Thoracic aorta (tissue), 2 donors: ENCODE measurements at regions not wholly inside any gene's neighbourhood (a gene's known extent, or its start where the extent isn't known, plus 50 kb on each side); places are given as distances from the start of the nearest gene placed in this dataset.

Experiments used
- ATAC-seq: fragments of 150-250 bp; one replicate; pipeline ENCODE4 v1.8.0; 2017; ENCODE audit warnings: low read depth; ENCODE audit not compliant: insufficient number of reproducible peaks, low FRiP score
- DNase-seq: peaks from one replicate; pipeline ENCODE4 v3.0.0-alpha.2; 2020; ENCODE audit warnings: low spot score
- H3K27ac ChIP-seq, 2 donors: fragments of 200-600 bp; sonication (generic); 1 replicate in 1 of 2; 2 replicates in 1 of 2; pipeline ENCODE4 v1.5.1; 2016; ENCODE audit warnings: mild to moderate bottlenecking in 2 of 2, moderate library complexity in 2 of 2
- H3K27me3 ChIP-seq: fragments of 200-600 bp; sonication (generic); replicated peaks from 2 replicates; pipeline ENCODE4 v1.6.0; 2016; ENCODE audit warnings: mild to moderate bottlenecking; ENCODE audit not compliant: insufficient read depth
- H3K36me3 ChIP-seq: fragments of 200-600 bp; sonication (generic); one replicate; pipeline ENCODE4 v1.5.1; 2016
- H3K4me1 ChIP-seq, 2 donors: fragments of 200-600 bp; sonication (generic); 1 replicate in 1 of 2; 2 replicates in 1 of 2; pipeline versions ENCODE4 v1.5.1 to v1.6.0; 2016; ENCODE audit warnings: low read depth in 2 of 2, mild to moderate bottlenecking in 1 of 2; ENCODE audit not compliant: control insufficient read depth in 1 of 2
- H3K4me3 ChIP-seq: fragments of 200-600 bp; sonication (generic); 2 replicates; pipeline ENCODE4 v1.5.1; 2016; ENCODE audit warnings: mild to moderate bottlenecking
- H3K9me3 ChIP-seq: fragments of 200-600 bp; sonication (generic); 2 replicates; pipeline ENCODE4 v1.5.1; 2016
- CTCF ChIP-seq: fragments of 200-600 bp; sonication (generic); IDR thresholded peaks from one replicate; pipeline ENCODE4 v1.5.1; 2019; ENCODE audit warnings: antibody characterized with exemption

- Histone ChIP-seq H3K4me3 (no peak overlapping the region), H3K4me1 (no peaks in the 10 kb centered on the region), H3K27me3 (no peaks in the 10 kb centered on the region), H3K36me3 (no peaks in the 10 kb centered on the region), H3K9me3 (no peaks in the 10 kb centered on the region), H3K27ac (no peak overlapping the region)
- DNase-seq = no peak
- ATAC-seq = no peak
- TF ChIP-seq CTCF = no peak
These were observed 467.7 kb upstream of the ZFHX3 start for GRCh38 chr16:73515616-73516015.

GRCh38 chr16:73510852-73511251, 462.9 kb upstream of the ZFHX3 start:
- TF ChIP-seq CTCF = no peak
- DNase-seq (no peak), ATAC-seq (no peak)
- Histone ChIP-seq H3K4me3 (no peak overlapping the region), H3K4me1 (no peaks in the 10 kb centered on the region), H3K36me3 (no peaks in the 10 kb centered on the region), H3K27ac (no peak overlapping the region), H3K9me3 (no peaks in the 10 kb centered on the region), H3K27me3 (no peaks in the 10 kb centered on the region)

GRCh38 chr16:73506568-73507056, 458.7 kb upstream of the ZFHX3 start:
- H3K27ac ChIP-seq = no peak overlapping the region
- ATAC-seq (no peak), DNase-seq (no peak)
- no peaks in the 10 kb centered on the region for H3K27me3 ChIP-seq
- no peak for TF ChIP-seq CTCF
- no peaks in the 10 kb centered on the region for H3K9me3 ChIP-seq
- no peaks in the 10 kb centered on the region for H3K4me1 ChIP-seq
- no peak overlapping the region for H3K4me3 ChIP-seq
- H3K36me3 ChIP-seq = no peaks in the 10 kb centered on the region

GRCh38 chr16:73505577-73505976, 457.6 kb upstream of the ZFHX3 start:
- Histone ChIP-seq H3K27ac (no peak overlapping the region), H3K9me3 (no peaks in the 10 kb centered on the region), H3K27me3 (no peaks in the 10 kb centered on the region), H3K4me1 (no peaks in the 10 kb centered on the region), H3K4me3 (no peak overlapping the region), H3K36me3 (no peaks in the 10 kb centered on the region)
- DNase-seq = no peak
- ATAC-seq = no peak
- TF ChIP-seq CTCF = no peak

GRCh38 chr16:73504591-73505575, 457.0 kb upstream of the ZFHX3 start:
- no peaks in the 10 kb centered on the region for H3K36me3 ChIP-seq
- no peaks in the 10 kb centered on the region for H3K9me3 ChIP-seq
- no peaks in the 10 kb centered on the region for H3K27me3 ChIP-seq
- TF ChIP-seq CTCF = no peak
- no peak overlapping the region for H3K4me3 ChIP-seq
- ATAC-seq (no peak), DNase-seq (no peak)
- no peak overlapping the region for H3K27ac ChIP-seq
- no peaks in the 10 kb centered on the region for H3K4me1 ChIP-seq
